H1 (cell line): ENCODE measurements at regions not wholly inside any gene's neighbourhood (a gene's known extent, or its start where the extent isn't known, plus 50 kb on each side); places are given as distances from the start of the nearest gene placed in this dataset.

Source experiments
- CTCF ChIA-PET: fragments of 300-600 bp; sonication (Branson Sonifier 250); formaldehyde crosslinking; loops from one replicate; lab custom pipeline; 2021; ENCODE audit not compliant: partially characterized antibody; lab: Charles Lee
- POLR2A ChIA-PET: fragments of 300-600 bp; sonication (Branson Sonifier 250); formaldehyde crosslinking; loops from one replicate; lab custom pipeline; 2021; ENCODE audit warnings: inconsistent platforms; ENCODE audit not compliant: partially characterized antibody; lab: Charles Lee
- DNase-seq, 2 experiments: peaks; one replicate each; pipeline versions ENCODE4 v3.0.0 to v3.0.0-alpha.2; 2010 to 2022; ENCODE audit warnings: low spot score in 2 of 2, low read depth in 1 of 2, mixed read lengths in 1 of 2
- FAIRE-seq: peaks from 2 replicates; lab custom pipeline; 2011; peaks lifted over from hg19 to GRCh38; lab: Jason Lieb, UNC
- H2AFZ ChIP-seq: 2 replicates; pipeline ENCODE4 v1.8.1; 2012; ENCODE audit warnings: low read length, inconsistent platforms
- H2AK5ac ChIP-seq: 2 replicates; pipeline ENCODE4 v1.6.1; 2013; ENCODE audit warnings: low read depth, low read length
- H2BK120ac ChIP-seq: replicated peaks from 2 replicates; pipeline ENCODE3; 2013; ENCODE audit warnings: low read depth, low read length, inconsistent platforms
- H2BK12ac ChIP-seq: 2 replicates; pipeline ENCODE4 v1.6.1; 2013; ENCODE audit warnings: low read depth, low read length
- H2BK15ac ChIP-seq: 2 replicates; pipeline ENCODE4 v1.6.1; 2013; ENCODE audit warnings: low read length
- H2BK20ac ChIP-seq: 2 replicates; pipeline ENCODE4 v1.6.1; 2013; ENCODE audit warnings: low read length
- H2BK5ac ChIP-seq: 2 replicates; pipeline ENCODE4 v1.6.1; 2013; ENCODE audit warnings: low read depth, low read length
- H3K14ac ChIP-seq: 2 replicates; pipeline ENCODE4 v1.6.1; 2013; ENCODE audit warnings: inconsistent platforms; ENCODE audit not compliant: insufficient read length
- H3K18ac ChIP-seq: 2 replicates; pipeline ENCODE4 v1.6.1; 2013; ENCODE audit warnings: low read length; ENCODE audit errors: extremely low read depth
- H3K23ac ChIP-seq: 2 replicates; pipeline ENCODE4 v1.6.1; 2013; ENCODE audit warnings: inconsistent platforms; ENCODE audit not compliant: insufficient read length
- H3K23me2 ChIP-seq: 2 replicates; pipeline ENCODE4 v1.6.1; 2013; ENCODE audit warnings: low read depth, low read length
- H3K27ac ChIP-seq: 2 replicates; pipeline ENCODE4 v1.6.1; 2011; ENCODE audit warnings: low read depth, low read length, inconsistent platforms
- H3K27me3 ChIP-seq, 4 experiments: replicated peaks in 1 of 4; 1 replicate in 1 of 4; 2 replicates in 3 of 4; pipeline versions ENCODE4 v1.6.1 to v1.8.1; 2011 to 2013; ENCODE audit warnings: low read length in 3 of 4, mild to moderate bottlenecking in 3 of 4, inconsistent platforms in 2 of 4, mixed read lengths in 2 of 4, moderate library complexity in 1 of 4; ENCODE audit not compliant: control insufficient read depth in 3 of 4, insufficient read depth in 3 of 4; ENCODE audit errors: extremely low read depth in 1 of 4
- H3K36me3 ChIP-seq, 4 experiments: 2 replicates each; pipeline versions ENCODE4 v1.6.1 to v1.8.1; 2011 to 2013; ENCODE audit warnings: mild to moderate bottlenecking in 4 of 4, low read length in 3 of 4, moderate library complexity in 2 of 4, control low read depth in 1 of 4, inconsistent platforms in 1 of 4; ENCODE audit not compliant: insufficient read depth in 4 of 4, control insufficient read depth in 2 of 4
- H3K4ac ChIP-seq: replicated peaks from 2 replicates; pipeline ENCODE3; 2013; ENCODE audit warnings: low read length, low read depth, mixed read lengths, inconsistent platforms; ENCODE audit not compliant: insufficient read length
- H3K4me1 ChIP-seq, 4 experiments: replicated peaks in 1 of 4; 1 replicate in 1 of 4; 2 replicates in 3 of 4; pipeline versions ENCODE4 v1.6.1 to v1.8.1; 2011 to 2013; ENCODE audit warnings: low read length in 3 of 4, inconsistent platforms in 2 of 4, mixed read lengths in 1 of 4; ENCODE audit not compliant: insufficient read depth in 4 of 4, control insufficient read depth in 3 of 4
- H3K4me2 ChIP-seq, 2 experiments: 2 replicates each; pipeline versions ENCODE4 v1.6.1 to v1.8.1; 2011 to 2013; ENCODE audit warnings: low read depth in 2 of 2, low read length in 2 of 2, control low read depth in 1 of 2, inconsistent platforms in 1 of 2, mild to moderate bottlenecking in 1 of 2; ENCODE audit not compliant: insufficient read depth in 1 of 2
- H3K4me3 ChIP-seq, 4 experiments: fragments of 200-600, 300-600 bp in 1 of 4; sonication (generic), shearing (Covaris generic), sonication (Bioruptor Twin) in 1 of 4; 2 replicates each; pipeline versions ENCODE4 v1.5.1 to v1.8.1; 2011 to 2016; ENCODE audit warnings: low read length in 4 of 4, low read depth in 3 of 4, control low read depth in 2 of 4, inconsistent platforms in 2 of 4, mild to moderate bottlenecking in 2 of 4, mixed read lengths in 1 of 4, moderate library complexity in 1 of 4; ENCODE audit not compliant: insufficient read depth in 2 of 4; ENCODE audit errors: extremely low read depth in 1 of 4
- H3K56ac ChIP-seq: replicated peaks from 2 replicates; pipeline ENCODE3; 2013; ENCODE audit warnings: low read depth, mild to moderate bottlenecking, mixed read lengths, low read length, inconsistent platforms; ENCODE audit not compliant: insufficient read length
- H3K79me1 ChIP-seq: 2 replicates; pipeline ENCODE4 v1.6.1; 2013; ENCODE audit warnings: low read depth, low read length, control low read depth
- H3K79me2 ChIP-seq, 2 experiments: 2 replicates each; pipeline versions ENCODE4 v1.6.1 to v1.8.1; 2012 to 2013; ENCODE audit warnings: low read length in 2 of 2, mild to moderate bottlenecking in 2 of 2, inconsistent platforms in 1 of 2; ENCODE audit not compliant: insufficient read depth in 2 of 2, control insufficient read depth in 1 of 2
- H3K9ac ChIP-seq, 4 experiments: replicated peaks in 1 of 4; 1 replicate in 1 of 4; 2 replicates in 3 of 4; pipeline versions ENCODE4 v1.6.1 to v1.8.1; 2011 to 2013; ENCODE audit warnings: low read depth in 3 of 4, low read length in 3 of 4, control low read depth in 2 of 4, mild to moderate bottlenecking in 2 of 4, moderate library complexity in 2 of 4, inconsistent platforms in 1 of 4; ENCODE audit errors: extremely low read depth in 1 of 4
- H3K9me3 ChIP-seq, 2 experiments: 2 replicates each; pipeline versions ENCODE4 v1.6.1 to v1.8.1; 2012 to 2013; ENCODE audit warnings: mild to moderate bottlenecking in 2 of 2, moderate library complexity in 2 of 2, control low read depth in 1 of 2, inconsistent platforms in 1 of 2, low read depth in 1 of 2, low read length in 1 of 2, mixed read lengths in 1 of 2; ENCODE audit not compliant: insufficient read depth in 2 of 2
- H4K20me1 ChIP-seq, 2 experiments: replicated peaks in 1 of 2; 2 replicates each; pipeline versions ENCODE3 to v1.8.1; 2011 to 2013; ENCODE audit warnings: inconsistent platforms in 2 of 2, low read length in 2 of 2, mild to moderate bottlenecking in 1 of 2; ENCODE audit not compliant: insufficient read depth in 2 of 2, control insufficient read depth in 1 of 2
- H4K5ac ChIP-seq: 2 replicates; pipeline ENCODE4 v1.6.1; 2013; ENCODE audit warnings: low read length, low read depth, mixed read lengths, inconsistent platforms; ENCODE audit not compliant: insufficient read length
- H4K8ac ChIP-seq: 2 replicates; pipeline ENCODE4 v1.8.0; 2013; ENCODE audit warnings: mild to moderate bottlenecking, moderate library complexity, low read length, inconsistent platforms; ENCODE audit not compliant: insufficient read depth; ENCODE audit errors: extremely low read depth
- H4K91ac ChIP-seq: replicated peaks from 2 replicates; pipeline ENCODE3; 2013; ENCODE audit warnings: low read length, mixed read lengths, inconsistent platforms; ENCODE audit not compliant: insufficient read length
- ATF2 ChIP-seq: IDR thresholded peaks from 2 replicates; pipeline ENCODE4 v1.6.1; 2012; ENCODE audit warnings: low read length, inconsistent platforms
- EGR1 ChIP-seq: IDR thresholded peaks from 2 replicates; pipeline ENCODE4 v1.6.1; 2011; ENCODE audit warnings: low read depth, low read length, borderline replicate concordance
- HDAC2 ChIP-seq, 2 experiments: fragments of 300-600 bp in 1 of 2; sonication (generic) in 1 of 2; IDR thresholded peaks; 2 replicates each; pipeline ENCODE4 v1.6.1; 2011 to 2012; ENCODE audit warnings: low read depth in 2 of 2, low read length in 2 of 2, mild to moderate bottlenecking in 2 of 2, moderate library complexity in 2 of 2, borderline replicate concordance in 1 of 2, inconsistent platforms in 1 of 2
- KDM5A ChIP-seq: fragments of 200-600 bp; IDR thresholded peaks from 2 replicates; pipeline ENCODE4 v1.7.1; 2012; ENCODE audit warnings: mild to moderate bottlenecking, low read length, inconsistent platforms, mixed read lengths
- NRF1 ChIP-seq: IDR thresholded peaks from 2 replicates; pipeline ENCODE4 v1.6.1; 2011; ENCODE audit warnings: mild to moderate bottlenecking, low read depth, low read length, improper control_type of control experiment
- RAD21 ChIP-seq, 2 experiments: IDR thresholded peaks in 1 of 2; conservative IDR thresholded peaks in 1 of 2; 2 replicates each; pipeline ENCODE4 v1.6.1; 2011; ENCODE audit warnings: low read depth in 2 of 2, low read length in 2 of 2, improper control_type of control experiment in 1 of 2, inconsistent platforms in 1 of 2, mild to moderate bottlenecking in 1 of 2, moderate library complexity in 1 of 2
- SP1 ChIP-seq: IDR thresholded peaks from 2 replicates; pipeline ENCODE4 v1.6.1; 2011; ENCODE audit warnings: low read depth, low read length
- SP4 ChIP-seq: IDR thresholded peaks from 2 replicates; pipeline ENCODE4 v1.6.1; 2012; ENCODE audit warnings: low read length, inconsistent platforms
- TAF1 ChIP-seq: IDR thresholded peaks from 2 replicates; pipeline ENCODE4 v1.6.1; 2011; ENCODE audit warnings: mild to moderate bottlenecking, low read depth, low read length
- YY1 ChIP-seq: IDR thresholded peaks from 2 replicates; pipeline ENCODE4 v1.6.1; 2011; ENCODE audit warnings: low read depth, mild to moderate bottlenecking, low read length
- WGBS, 2 experiments: shearing (Covaris generic) in 1 of 2; methylation state at CpG; one replicate each; pipeline versions ENCODE4 v1.1.6 to v1.1.7; 2013 to 2015; ENCODE audit warnings: low lambda C conversion rate in 2 of 2, mixed read lengths in 2 of 2, inconsistent platforms in 1 of 2, low coverage in 1 of 2, missing lambda C conversion rate in 1 of 2; ENCODE audit not compliant: insufficient replicate concordance in 2 of 2, insufficient coverage in 1 of 2, insufficient read length in 1 of 2; ENCODE audit errors: extremely low coverage in 1 of 2, missing lambda C conversion rate in 1 of 2; 5-methylcytosine and 5-hydroxymethylcytosine counted together
- TF ChIP-seq, protein P1 (sequence below), 3 experiments: IDR thresholded peaks; 1 replicate in 2 of 3; 2 replicates in 1 of 3; pipeline versions ENCODE4 v1.5.1 to v1.6.1; 2011; ENCODE audit warnings: low read length in 3 of 3, mild to moderate bottlenecking in 3 of 3, inconsistent platforms in 2 of 3, low read depth in 1 of 3, moderate library complexity in 1 of 3; ENCODE audit not compliant: insufficient read depth in 1 of 3; ENCODE audit errors: control extremely low read depth in 1 of 3

GRCh38 chr6:164102693-164103092 is 688.2 kb downstream of the QKI start:
- Histone ChIP-seq H2BK5ac (no peak overlapping the region), H3K79me2 (no peaks in the 10 kb centered on the region), H2BK120ac (no peak overlapping the region), H2AFZ (no peak overlapping the region), H2AK5ac (no peak overlapping the region), H3K4me1 (peaks cover 0 to 4% (median 0%) of the 10 kb centered on the region in 4 experiments; a peak in 2 of 7 replicates), H3K79me1 (no peaks in the 10 kb centered on the region), H3K4ac (no peak overlapping the region), H2BK12ac (no peak overlapping the region), H4K91ac (no peak overlapping the region), H3K18ac (no peak overlapping the region), H3K23me2 (no peaks in the 10 kb centered on the region), H3K56ac (no peak overlapping the region), H3K4me3 (no peak overlapping the region), H3K36me3 (no peaks in the 10 kb centered on the region), H3K14ac (no peak overlapping the region), H3K27me3 (no peaks in the 10 kb centered on the region), H3K9ac (no peak overlapping the region), H3K9me3 (no peaks in the 10 kb centered on the region), H2BK15ac (no peak overlapping the region), H3K23ac (no peak overlapping the region), H4K8ac (no peak overlapping the region), H4K5ac (no peak overlapping the region), H3K27ac (no peak overlapping the region), H4K20me1 (no peaks in the 10 kb centered on the region), H2BK20ac (no peak overlapping the region), H3K4me2 (no peak overlapping the region)
- whole genome bisulfite sequencing, 2 experiments = 89% methylated on average over 4 of the region's 4 CpGs; no CpG with 5 or more reads in 1 of the 2 experiments
- ChIA-PET POLR2A (no interaction called here), CTCF (no interaction called here)
- no peak for DNase-seq
- FAIRE-seq = no peak
- TF ChIP-seq YY1 = no peak
- no peak for TF ChIP-seq NRF1
- TF ChIP-seq SP4 = no peak
- TF ChIP-seq SP1 = no peak
- TF ChIP-seq RAD21 (IDR thresholded peaks at IDR 0.05 in 1 of 2, conservative IDR thresholded peaks at IDR 0.05 in 1 of 2; ENCODE audit: low read depth in 2 of 2, low read length in 2 of 2) = no peak
- no peak for TF ChIP-seq TAF1
- no peak for TF ChIP-seq EGR1
- TF ChIP-seq HDAC2 (IDR thresholded peaks at IDR 0.05; ENCODE audit: borderline replicate concordance in 1 of 2, low read depth in 2 of 2, low read length in 2 of 2) = no peak
- TF ChIP-seq, protein P1, sequence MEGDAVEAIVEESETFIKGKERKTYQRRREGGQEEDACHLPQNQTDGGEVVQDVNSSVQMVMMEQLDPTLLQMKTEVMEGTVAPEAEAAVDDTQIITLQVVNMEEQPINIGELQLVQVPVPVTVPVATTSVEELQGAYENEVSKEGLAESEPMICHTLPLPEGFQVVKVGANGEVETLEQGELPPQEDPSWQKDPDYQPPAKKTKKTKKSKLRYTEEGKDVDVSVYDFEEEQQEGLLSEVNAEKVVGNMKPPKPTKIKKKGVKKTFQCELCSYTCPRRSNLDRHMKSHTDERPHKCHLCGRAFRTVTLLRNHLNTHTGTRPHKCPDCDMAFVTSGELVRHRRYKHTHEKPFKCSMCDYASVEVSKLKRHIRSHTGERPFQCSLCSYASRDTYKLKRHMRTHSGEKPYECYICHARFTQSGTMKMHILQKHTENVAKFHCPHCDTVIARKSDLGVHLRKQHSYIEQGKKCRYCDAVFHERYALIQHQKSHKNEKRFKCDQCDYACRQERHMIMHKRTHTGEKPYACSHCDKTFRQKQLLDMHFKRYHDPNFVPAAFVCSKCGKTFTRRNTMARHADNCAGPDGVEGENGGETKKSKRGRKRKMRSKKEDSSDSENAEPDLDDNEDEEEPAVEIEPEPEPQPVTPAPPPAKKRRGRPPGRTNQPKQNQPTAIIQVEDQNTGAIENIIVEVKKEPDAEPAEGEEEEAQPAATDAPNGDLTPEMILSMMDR (IDR thresholded peaks at IDR 0.05; ENCODE audit: control extremely low read depth in 1 of 3, insufficient read depth in 1 of 3, low read depth in 1 of 3, low read length in 3 of 3) = no peak
- TF ChIP-seq KDM5A = no peak
- TF ChIP-seq ATF2 = no peak
